ENCODE measurements at regions not wholly inside any gene's neighbourhood (a gene's known extent, or its start where the extent isn't known, plus 50 kb on each side); places are given as distances from the start of the nearest gene placed in this dataset.

DNA sequence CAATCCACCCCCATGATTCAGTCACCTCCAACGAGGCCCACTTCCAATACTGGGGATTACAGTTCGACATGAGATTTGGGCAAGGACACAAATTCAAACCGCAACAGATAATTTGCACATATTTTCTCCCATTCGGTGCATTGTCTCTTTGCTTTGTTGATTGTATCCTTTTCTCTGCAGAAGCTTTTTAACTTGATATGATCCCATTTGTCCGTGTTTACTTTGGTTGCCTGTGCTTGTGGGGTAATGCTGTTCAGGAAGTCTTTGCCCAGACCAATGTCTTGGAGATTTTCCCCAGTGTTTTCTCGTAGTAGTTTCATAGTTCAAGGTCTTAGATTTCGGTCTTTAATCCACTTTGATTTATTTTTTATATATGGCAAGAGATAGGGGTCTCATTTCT, 330.8 kb upstream of the SPRY2 start:
- ChIA-PET CTCF (no interaction called here), POLR2A (ENCODE audit: unreplicated experiment) (interaction anchor here (0.6 kb wide), 1 partner anchor 194 kb away, joined by 3 read pairs; no protein-coding TSS in a partner anchor)
- Histone ChIP-seq H2AFZ (ENCODE audit: low read length) (no peak overlapping the region), H3K4me3 (ENCODE audit: low read length) (no peak overlapping the region), H3K9ac (ENCODE audit: low read length) (no peak overlapping the region), H3K4me2 (ENCODE audit: low read length) (no peak overlapping the region), H3K36me3 (ENCODE audit: low read depth, low read length) (no peaks in the 10 kb centered on the region), H3K27ac (ENCODE audit: low read length) (no peak overlapping the region), H3K9me2 (replicated peaks; ENCODE audit: low read length) (no peaks in the 10 kb centered on the region), H3F3A (ENCODE audit: low read length, unreplicated experiment) (no peaks in the 10 kb centered on the region), H3K27me3 (ENCODE audit: low read length) (no peaks in the 10 kb centered on the region), H3K4me1 (ENCODE audit: insufficient read depth, low read length) (no peaks in the 10 kb centered on the region), H3K9me3 (ENCODE audit: low read length) (no peaks in the 10 kb centered on the region), H4K20me1 (ENCODE audit: low read length) (no peaks in the 10 kb centered on the region), H3K79me2 (ENCODE audit: low read length) (no peaks in the 10 kb centered on the region)
- no TSS peak for BruUV-seq (replicated peaks)
- DNase-seq (no peak), ATAC-seq (no peak)
- no peak for TF ChIP-seq EZH2 (IDR thresholded peaks at IDR 0.05; ENCODE audit: low read length, unreplicated experiment)
- TF ChIP-seq, protein P1, sequence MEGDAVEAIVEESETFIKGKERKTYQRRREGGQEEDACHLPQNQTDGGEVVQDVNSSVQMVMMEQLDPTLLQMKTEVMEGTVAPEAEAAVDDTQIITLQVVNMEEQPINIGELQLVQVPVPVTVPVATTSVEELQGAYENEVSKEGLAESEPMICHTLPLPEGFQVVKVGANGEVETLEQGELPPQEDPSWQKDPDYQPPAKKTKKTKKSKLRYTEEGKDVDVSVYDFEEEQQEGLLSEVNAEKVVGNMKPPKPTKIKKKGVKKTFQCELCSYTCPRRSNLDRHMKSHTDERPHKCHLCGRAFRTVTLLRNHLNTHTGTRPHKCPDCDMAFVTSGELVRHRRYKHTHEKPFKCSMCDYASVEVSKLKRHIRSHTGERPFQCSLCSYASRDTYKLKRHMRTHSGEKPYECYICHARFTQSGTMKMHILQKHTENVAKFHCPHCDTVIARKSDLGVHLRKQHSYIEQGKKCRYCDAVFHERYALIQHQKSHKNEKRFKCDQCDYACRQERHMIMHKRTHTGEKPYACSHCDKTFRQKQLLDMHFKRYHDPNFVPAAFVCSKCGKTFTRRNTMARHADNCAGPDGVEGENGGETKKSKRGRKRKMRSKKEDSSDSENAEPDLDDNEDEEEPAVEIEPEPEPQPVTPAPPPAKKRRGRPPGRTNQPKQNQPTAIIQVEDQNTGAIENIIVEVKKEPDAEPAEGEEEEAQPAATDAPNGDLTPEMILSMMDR (conservative IDR thresholded peaks at IDR 0.05; ENCODE audit: low read depth, low read length) = no peak
- TF ChIP-seq EZH2phosphoT487 (IDR thresholded peaks at IDR 0.05; ENCODE audit: borderline replicate concordance, low read length) = no peak
- intact Hi-C loops (cut with micrococcal nuclease) = no loop called here

DNA sequence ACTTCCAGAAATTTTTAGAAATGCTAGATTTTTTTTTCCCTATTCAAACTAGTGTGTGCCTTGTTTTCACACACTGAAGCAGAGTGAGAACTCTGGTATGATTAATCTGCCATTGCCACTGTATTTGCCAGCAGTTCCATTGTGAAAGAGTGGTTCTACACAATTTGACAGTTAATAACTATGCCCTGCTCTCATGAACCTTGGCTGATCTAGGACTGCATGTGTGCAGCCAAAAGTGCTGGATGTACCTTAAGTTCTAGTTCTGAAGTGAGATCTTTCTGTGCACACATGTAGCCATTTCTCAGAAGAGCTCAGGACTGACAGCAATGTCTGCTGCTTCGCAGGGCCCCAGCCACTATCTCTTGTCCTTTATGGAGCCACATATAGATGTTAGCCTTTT, 328.2 kb upstream of the SPRY2 start:
- no peaks in the 10 kb centered on the region for H3K9me3 ChIP-seq (ENCODE audit: low read length)
- CTCF ChIA-PET = no interaction called here
- no peak overlapping the region for H3K9ac ChIP-seq (ENCODE audit: low read length)
- intact Hi-C loops (cut with micrococcal nuclease) = no loop called here
- H3K4me2 ChIP-seq (ENCODE audit: low read length) = no peak overlapping the region
- H3F3A ChIP-seq (ENCODE audit: low read length, unreplicated experiment) = no peaks in the 10 kb centered on the region
- no peaks in the 10 kb centered on the region for H3K79me2 ChIP-seq (ENCODE audit: low read length)
- no peak overlapping the region for H2AFZ ChIP-seq (ENCODE audit: low read length)
- H3K9me2 ChIP-seq (replicated peaks; ENCODE audit: low read length) = no peaks in the 10 kb centered on the region
- DNase-seq (no peak), ATAC-seq (no peak)
- no peaks in the 10 kb centered on the region for H3K27me3 ChIP-seq (ENCODE audit: low read length)
- H4K20me1 ChIP-seq (ENCODE audit: low read length) = no peaks in the 10 kb centered on the region
- H3K4me1 ChIP-seq (ENCODE audit: insufficient read depth, low read length) = no peaks in the 10 kb centered on the region
- H3K4me3 ChIP-seq (ENCODE audit: low read length) = no peak overlapping the region
- no peak overlapping the region for H3K27ac ChIP-seq (ENCODE audit: low read length)
- POLR2A ChIA-PET (ENCODE audit: unreplicated experiment) = no interaction called here
- no peaks in the 10 kb centered on the region for H3K36me3 ChIP-seq (ENCODE audit: low read depth, low read length)
- TF ChIP-seq EZH2 (IDR thresholded peaks at IDR 0.05; ENCODE audit: low read length, unreplicated experiment) (no peak), EZH2phosphoT487 (IDR thresholded peaks at IDR 0.05; ENCODE audit: borderline replicate concordance, low read length) (no peak)
- TF ChIP-seq, protein P1 (conservative IDR thresholded peaks at IDR 0.05; ENCODE audit: low read depth, low read length) = no peak
- no TSS peak for BruUV-seq (replicated peaks)

DNA sequence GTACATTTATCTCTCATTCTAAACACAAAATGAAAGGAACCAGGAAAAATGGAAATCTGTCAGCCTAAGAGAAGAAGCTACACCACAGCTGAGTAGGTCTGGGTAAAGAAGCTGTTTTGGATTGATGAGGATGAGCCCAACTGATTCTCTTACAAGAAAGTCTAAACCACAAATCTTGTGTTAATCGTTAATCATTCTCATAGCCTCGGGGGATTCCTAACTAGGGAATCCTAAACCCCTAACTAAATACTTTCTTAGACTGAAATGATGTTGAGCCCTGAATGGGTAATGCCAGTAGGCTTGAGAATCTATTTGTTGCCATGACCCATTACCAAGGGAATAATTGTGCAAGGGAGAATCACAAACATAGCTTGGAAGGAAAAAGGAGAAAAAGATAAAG, 327.5 kb upstream of the SPRY2 start:
- no peaks in the 10 kb centered on the region for H3K4me1 ChIP-seq (ENCODE audit: insufficient read depth, low read length)
- no peak for DNase-seq
- no peak overlapping the region for H2AFZ ChIP-seq (ENCODE audit: low read length)
- no peak overlapping the region for H3K4me2 ChIP-seq (ENCODE audit: low read length)
- ATAC-seq = no peak
- no TSS peak for BruUV-seq (replicated peaks)
- no peak overlapping the region for H3K27ac ChIP-seq (ENCODE audit: low read length)
- H3K4me3 ChIP-seq (ENCODE audit: low read length) = no peak overlapping the region
- H3K27me3 ChIP-seq (ENCODE audit: low read length) = no peaks in the 10 kb centered on the region
- H3K9me3 ChIP-seq (ENCODE audit: low read length) = no peaks in the 10 kb centered on the region
- no peak overlapping the region for H3K9ac ChIP-seq (ENCODE audit: low read length)
- intact Hi-C loops (cut with micrococcal nuclease) = no loop called here
- TF ChIP-seq, protein P1 (conservative IDR thresholded peaks at IDR 0.05; ENCODE audit: low read depth, low read length) = no peak
- TF ChIP-seq EZH2phosphoT487 (IDR thresholded peaks at IDR 0.05; ENCODE audit: borderline replicate concordance, low read length) = no peak
- no peak for TF ChIP-seq EZH2 (IDR thresholded peaks at IDR 0.05; ENCODE audit: low read length, unreplicated experiment)
- no peaks in the 10 kb centered on the region for H3K79me2 ChIP-seq (ENCODE audit: low read length)
- POLR2A ChIA-PET (ENCODE audit: unreplicated experiment) = no interaction called here
- no peaks in the 10 kb centered on the region for H3K9me2 ChIP-seq (replicated peaks; ENCODE audit: low read length)
- no peaks in the 10 kb centered on the region for H3F3A ChIP-seq (ENCODE audit: low read length, unreplicated experiment)
- H4K20me1 ChIP-seq (ENCODE audit: low read length) = no peaks in the 10 kb centered on the region
- H3K36me3 ChIP-seq (ENCODE audit: low read depth, low read length) = no peaks in the 10 kb centered on the region
- CTCF ChIA-PET = no interaction called here
